ENCODE measurements at regions not wholly inside any gene's neighbourhood (a gene's known extent, or its start where the extent isn't known, plus 50 kb on each side); places are given as distances from the start of the nearest gene placed in this dataset.

DNA sequence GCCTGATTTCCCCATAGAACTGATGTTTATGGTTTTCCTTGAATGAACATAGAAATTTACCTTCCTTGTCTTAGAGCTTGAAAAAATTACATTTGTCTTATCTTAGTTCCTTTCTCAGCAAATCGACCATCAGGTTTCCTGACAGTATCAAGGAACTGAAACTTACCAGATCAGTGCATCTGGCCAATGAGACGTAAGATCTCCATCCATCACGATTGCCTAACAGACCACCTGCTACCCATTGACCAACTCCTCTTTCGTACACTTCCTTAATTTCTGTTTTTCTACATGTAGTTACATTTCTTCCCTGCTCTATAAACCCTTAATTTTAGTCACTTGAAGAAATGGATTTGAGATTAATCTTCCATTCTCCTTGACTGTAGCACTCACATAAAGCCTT is 57.4 kb upstream of the TMPRSS15 start:
- no peak for DNase-seq (ENCODE audit: low read depth)

DNA sequence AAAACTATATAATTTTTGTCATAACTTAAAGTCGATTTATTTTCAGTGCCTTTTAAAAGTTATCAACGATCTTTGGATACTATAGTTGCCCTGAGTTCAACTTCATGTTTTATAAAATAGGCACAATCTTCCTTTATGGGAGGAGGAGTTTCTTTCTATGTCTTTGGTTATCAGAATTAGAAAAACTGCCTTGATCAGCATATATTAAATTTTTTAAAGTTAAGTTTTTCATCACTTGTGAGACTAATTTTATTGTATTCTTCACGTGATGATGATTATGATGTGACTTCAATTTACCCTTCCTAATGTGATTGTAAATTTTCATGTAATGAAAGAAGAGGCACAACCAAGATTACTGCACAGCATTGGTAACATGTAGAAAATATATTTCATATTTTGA is 58.2 kb upstream of the TMPRSS15 start:
- no peak for DNase-seq (ENCODE audit: low read depth)

- no peak for DNase-seq (ENCODE audit: low read depth)
Observed at GRCh38 chr21:18467715-18468114, 64.1 kb upstream of the TMPRSS15 start.

DNA sequence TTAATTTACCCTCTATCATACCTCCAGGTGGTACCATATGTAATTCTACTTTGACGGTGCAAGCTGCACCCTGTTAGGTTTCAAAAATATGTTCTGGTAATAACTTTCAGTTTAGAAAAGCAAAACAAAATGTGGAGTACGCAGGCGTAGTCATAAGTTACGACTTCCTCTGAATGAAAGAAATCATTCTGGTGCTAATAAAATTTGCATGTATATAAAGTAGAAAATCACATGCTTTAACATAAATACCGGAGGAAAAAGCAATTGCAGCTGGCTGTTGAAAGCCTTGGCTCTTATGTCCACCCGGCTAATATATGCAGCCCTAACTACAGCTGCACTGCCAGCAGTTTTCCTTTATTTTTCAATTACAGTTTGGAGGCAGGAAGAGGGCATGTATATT is 65.2 kb upstream of the TMPRSS15 start:
- DNase-seq (ENCODE audit: low read depth): no peak

DNA sequence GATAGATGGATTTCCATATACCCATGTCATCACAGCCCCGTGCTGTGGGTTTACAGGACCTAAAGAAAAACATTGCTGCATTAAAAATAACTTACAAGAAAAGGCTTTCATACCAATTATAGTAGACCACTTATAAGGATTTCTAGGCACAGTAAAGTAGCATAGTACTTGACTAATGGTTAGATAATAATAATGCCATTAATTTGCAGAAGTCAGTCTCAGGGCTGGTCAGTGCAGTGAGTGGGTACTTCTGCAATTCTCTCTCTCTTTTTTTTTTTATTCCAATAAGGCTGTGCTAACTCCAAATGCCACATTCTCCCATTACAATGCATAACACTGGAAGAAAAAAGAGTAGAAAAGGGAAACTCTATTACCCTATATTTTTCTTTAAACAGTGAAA is 73.1 kb upstream of the TMPRSS15 start:
- no peak for DNase-seq (ENCODE audit: low read depth)

GRCh38 chr21:18477043-18477442 is 73.5 kb upstream of the TMPRSS15 start:
- no peak for DNase-seq (ENCODE audit: low read depth)

- DNase-seq (ENCODE audit: low read depth): no peak
Observed at GRCh38 chr21:18478513-18478912, 74.9 kb upstream of the TMPRSS15 start.

GRCh38 chr21:18488252-18488651 is 84.7 kb upstream of the TMPRSS15 start:
- DNase-seq (ENCODE audit: low read depth): no peak

GRCh38 chr21:18493422-18493821 is 89.8 kb upstream of the TMPRSS15 start:
- no peak for DNase-seq (ENCODE audit: low read depth)

GRCh38 chr21:18495523-18495922 is 91.9 kb upstream of the TMPRSS15 start:
- no peak for DNase-seq (ENCODE audit: low read depth)

DNA sequence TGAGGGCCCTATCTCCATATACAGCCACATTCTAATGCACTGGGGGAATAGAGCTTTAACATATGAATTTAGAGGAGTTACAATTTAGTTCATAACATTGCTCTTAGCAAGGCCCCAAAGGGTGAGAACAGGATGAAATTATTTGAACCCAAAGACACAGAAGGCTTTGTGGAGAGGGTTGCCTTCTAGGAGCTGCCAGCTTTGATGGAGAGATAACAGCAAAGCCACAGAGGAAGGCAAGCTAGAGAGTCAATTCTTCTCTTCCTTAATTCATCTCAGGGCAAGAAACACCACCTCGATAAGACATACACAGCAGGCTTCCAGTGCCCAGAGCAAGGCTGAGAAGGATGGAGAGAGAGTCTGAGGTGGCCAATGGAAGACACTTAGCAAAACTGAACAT is 94.8 kb upstream of the TMPRSS15 start:
- no peak for DNase-seq (ENCODE audit: low read depth)

DNA sequence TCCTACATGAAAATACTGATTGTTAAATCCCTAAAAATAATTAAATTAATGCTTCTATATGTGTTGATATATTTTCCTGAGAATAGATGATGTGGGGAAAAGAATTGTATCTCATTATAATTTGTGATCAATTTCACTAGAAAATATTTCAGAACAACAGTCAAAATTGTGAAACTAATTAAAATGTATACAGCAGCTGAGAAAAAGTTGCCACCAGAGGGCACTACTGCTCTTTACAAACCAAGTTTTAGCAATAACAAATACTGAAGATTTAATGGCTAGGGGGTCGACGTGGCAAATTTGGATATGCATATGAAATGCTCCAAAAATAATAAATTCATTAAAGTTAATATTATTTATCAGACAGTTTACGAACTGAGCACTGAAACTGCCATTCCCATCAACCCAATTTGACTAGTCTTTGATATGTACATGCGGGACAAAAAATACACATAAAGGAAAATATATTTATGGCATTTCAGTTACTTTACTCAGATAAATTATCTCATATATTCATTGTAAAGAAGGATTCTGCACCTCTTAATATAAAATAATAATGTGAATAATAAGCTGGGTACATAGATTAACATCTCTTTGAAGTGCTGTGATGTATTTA is 96.3 kb upstream of the TMPRSS15 start:
- peak; percentile 2 for DNase-seq (ENCODE audit: low read depth)

DNA sequence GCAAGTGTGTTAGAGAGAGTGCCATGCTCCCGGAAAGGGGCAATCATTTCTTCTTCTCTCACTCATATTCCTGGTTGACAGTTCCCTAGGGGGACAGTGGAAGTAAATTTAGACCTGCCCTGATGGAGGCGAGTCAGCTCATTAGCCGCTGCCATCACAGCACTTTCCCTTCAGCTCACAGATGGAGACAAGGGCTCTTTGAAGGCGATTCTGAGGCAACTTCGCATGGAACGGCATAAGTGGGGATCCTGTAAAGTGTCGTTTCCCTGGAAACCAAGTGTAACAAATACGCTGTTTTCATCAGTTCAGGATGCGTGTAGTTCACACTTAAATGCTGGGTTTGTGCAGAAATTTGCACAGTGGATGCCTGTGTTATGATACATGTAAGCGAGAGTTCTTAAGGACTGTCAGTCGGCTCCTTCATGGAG is 114.5 kb upstream of the TMPRSS15 start:
- DNase-seq (ENCODE audit: low read depth): no peak

DNA sequence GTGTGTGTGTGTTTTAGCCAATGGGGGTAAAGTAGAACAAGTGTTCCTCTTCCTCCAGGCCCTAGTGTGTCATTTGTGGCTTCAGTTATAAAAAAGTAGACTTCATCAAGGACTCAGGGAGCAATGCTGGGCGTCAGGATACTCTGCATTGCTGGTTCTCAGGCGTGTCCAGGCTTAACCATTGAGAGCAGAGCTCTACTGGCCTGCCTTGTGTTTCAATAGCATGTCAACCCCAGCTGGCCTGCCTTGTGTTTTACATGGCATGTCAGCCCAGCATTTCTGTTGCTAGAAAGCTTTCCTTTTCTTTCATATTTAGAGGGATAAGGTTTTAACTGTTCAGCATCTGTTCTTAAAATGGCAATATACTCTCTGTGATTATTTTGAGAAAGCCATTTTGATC is 117.6 kb upstream of the TMPRSS15 start:
- DNase-seq (ENCODE audit: low read depth): no peak

DNA sequence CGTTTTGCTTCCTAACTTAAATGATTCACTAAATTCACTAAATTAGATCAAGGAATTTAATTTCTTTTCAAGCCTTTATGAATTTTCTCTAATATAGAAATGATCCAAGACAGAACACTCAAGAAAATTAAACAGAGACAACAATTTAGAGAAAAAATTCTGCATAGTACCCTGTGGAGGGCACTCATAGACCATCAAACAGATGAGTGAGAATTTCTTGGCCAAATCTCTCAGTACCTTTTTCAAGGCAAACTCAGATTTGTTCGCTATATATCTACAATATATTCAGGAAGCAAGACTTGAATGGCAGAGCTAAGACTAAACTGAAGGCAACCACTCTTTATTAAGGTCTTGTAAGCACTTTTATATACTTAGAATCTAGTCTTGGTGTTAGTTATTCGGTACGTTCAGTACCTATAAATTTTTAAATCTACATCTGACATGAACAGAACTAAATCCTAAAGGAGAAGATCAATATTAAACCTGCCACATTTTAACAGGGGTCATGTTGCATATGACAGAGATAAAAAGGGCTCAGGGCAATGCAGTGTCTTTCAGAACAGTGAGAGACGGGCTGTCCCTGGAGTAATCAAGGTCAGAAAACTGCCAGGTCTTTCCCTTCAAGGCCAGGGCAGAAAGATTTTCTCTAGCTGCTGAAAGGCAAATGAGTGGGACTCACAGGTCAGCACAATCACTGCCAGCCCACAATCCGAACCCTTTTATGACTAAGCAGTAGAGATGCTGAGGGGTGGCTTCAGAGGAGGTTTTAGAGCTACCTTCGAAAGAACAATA is 118.8 kb upstream of the TMPRSS15 start:
- no peak for DNase-seq (ENCODE audit: low read depth)

DNA sequence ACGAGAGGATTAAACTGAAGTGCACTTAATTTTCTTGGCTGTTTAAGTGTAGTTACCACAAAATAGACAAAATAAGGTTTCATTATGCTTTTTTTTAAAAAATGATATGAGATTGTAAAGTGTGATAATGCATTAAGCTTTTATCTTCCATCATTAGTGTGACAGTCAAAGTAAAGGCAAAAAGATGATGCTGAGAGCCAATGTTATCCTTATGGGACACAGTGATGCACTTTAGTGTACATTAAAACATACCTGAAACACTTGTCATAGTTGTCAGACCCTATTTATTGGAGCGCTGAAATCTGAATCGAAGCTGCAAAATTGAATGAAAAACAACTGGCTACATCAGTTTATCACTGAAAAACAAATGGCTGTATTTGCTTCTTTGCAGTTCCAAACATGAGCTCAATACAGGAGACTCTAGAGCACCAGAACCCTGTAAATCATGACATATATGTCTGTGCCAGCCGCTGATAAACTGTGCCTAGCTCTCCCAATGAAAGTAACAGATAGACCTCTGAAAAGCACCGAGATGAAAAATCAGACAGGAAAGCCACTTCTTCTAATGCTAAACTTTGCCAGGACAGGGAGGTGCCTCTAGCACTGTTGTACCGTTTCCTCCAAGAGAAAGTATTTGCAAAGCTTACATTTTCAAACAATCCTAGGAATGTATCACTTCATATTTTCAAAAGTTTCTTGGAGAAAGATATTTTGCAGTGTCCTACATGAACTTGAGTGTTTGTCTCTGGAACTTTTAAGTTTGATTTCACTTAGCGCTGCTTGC is 120.7 kb upstream of the TMPRSS15 start:
- no peak for DNase-seq (ENCODE audit: low read depth)

GRCh38 chr21:18529254-18529653 is 125.7 kb upstream of the TMPRSS15 start:
- no peak for DNase-seq (ENCODE audit: low read depth)

- no peak for DNase-seq (ENCODE audit: low read depth)
Observed at GRCh38 chr21:18542081-18542480, 138.5 kb upstream of the TMPRSS15 start.

- no peak for DNase-seq (ENCODE audit: low read depth)
Observed at GRCh38 chr21:18545908-18546307, 142.3 kb upstream of the TMPRSS15 start.

- no peak for DNase-seq (ENCODE audit: low read depth)
Observed at GRCh38 chr21:18547347-18547746, 143.8 kb upstream of the TMPRSS15 start.

GRCh38 chr21:18548249-18548648 is 144.7 kb upstream of the TMPRSS15 start:
- no peak for DNase-seq (ENCODE audit: low read depth)

DNA sequence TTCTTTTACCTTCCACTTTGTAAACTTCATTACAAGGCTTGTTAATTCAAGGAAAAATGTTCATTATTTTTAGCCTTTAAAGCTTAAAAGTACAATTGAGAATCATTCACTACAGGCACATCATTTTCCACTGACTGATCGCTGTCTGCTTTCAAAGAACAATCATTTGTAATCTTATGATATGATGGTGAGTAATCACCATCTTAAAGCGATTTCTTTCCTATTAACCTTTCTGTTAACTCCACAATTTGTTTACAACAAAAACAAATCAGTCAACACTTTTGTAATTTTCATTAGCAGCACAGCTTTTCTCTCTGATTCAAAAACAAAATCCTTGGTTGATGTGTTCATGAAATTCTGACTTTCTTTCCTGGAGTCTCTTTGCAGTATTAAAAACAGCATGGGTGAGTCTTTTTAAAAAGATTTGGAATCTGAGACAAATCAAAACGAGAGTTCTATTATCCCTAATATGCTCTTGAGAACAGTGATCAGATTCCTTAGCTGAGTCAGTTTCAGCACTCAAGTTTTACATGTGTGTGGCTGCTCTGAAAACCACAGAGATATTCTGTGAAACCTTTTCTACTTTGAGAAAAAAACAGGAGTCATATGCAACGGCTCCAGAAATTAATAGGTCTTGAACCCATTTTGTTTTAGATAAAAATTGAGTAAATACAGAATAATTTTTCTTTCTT is 145.8 kb upstream of the TMPRSS15 start:
- no peak for DNase-seq (ENCODE audit: low read depth)
